ENCODE measurements at regions not wholly inside any gene's neighbourhood (a gene's known extent, or its start where the extent isn't known, plus 50 kb on each side); places are given as distances from the start of the nearest gene placed in this dataset.

DNA sequence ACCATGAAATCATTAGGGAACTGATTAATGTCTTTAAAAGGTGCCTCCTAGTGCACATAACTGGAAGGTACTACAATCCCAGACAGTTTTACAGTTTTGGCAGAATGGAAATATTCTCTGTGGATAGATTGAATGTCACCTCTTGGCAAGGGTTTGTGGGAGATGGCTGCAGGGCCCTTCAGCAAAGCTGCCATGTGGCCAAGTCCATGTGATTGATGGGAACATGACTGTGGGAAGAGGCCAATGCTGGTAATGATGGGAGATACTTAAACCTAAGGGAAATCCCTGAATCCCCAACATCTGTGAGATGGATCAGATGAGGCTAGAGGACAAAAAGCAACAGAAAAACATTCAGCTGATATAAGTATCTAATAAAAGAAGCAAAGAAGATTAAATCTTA, 493.7 kb downstream of the MAGEE1 start:
- TF ChIP-seq CTCF (IDR thresholded peaks at IDR 0.05) (no peak), POLR2AphosphoS5 (IDR thresholded peaks at IDR 0.05) (no peak)
